HL-60 (cell line): ENCODE measurements at regions not wholly inside any gene's neighbourhood (a gene's known extent, or its start where the extent isn't known, plus 50 kb on each side); places are given as distances from the start of the nearest gene placed in this dataset.

ENCODE experiments used
- CTCF ChIP-seq: IDR thresholded peaks from one replicate; pipeline ENCODE4 v1.5.1; 2011; ENCODE audit warnings: low read length, control low read depth, inconsistent platforms; ENCODE audit not compliant: insufficient read depth
- GABPA ChIP-seq: IDR thresholded peaks from 2 replicates; pipeline ENCODE4 v1.6.1; 2012; ENCODE audit warnings: low read depth
- POLR2AphosphoS5 ChIP-seq: IDR thresholded peaks from 2 replicates; pipeline ENCODE4 v1.6.1; 2012; ENCODE audit warnings: low read depth
- REST ChIP-seq: IDR thresholded peaks from 2 replicates; pipeline ENCODE4 v1.6.1; 2012; ENCODE audit warnings: low read depth; ENCODE audit not compliant: insufficient replicate concordance
- SPI1 ChIP-seq: IDR thresholded peaks from 2 replicates; pipeline ENCODE4 v1.6.1; 2012; ENCODE audit warnings: low read depth, mild to moderate bottlenecking, borderline replicate concordance

GRCh38 chr6:16948396-16948795, 153.5 kb upstream of the STMND1 start:
- TF ChIP-seq GABPA (no peak), POLR2AphosphoS5 (no peak), CTCF (no peak), REST (no peak), SPI1 (no peak)
